ENCODE measurements at regions not wholly inside any gene's neighbourhood (a gene's known extent, or its start where the extent isn't known, plus 50 kb on each side); places are given as distances from the start of the nearest gene placed in this dataset.

- no peak for TF ChIP-seq CTCF (IDR thresholded peaks at IDR 0.05; ENCODE audit: borderline replicate concordance, extremely low read depth, low read length, poor library complexity, severe bottlenecking)
- no peak for TF ChIP-seq EZH2 (IDR thresholded peaks at IDR 0.05; ENCODE audit: borderline replicate concordance, low read depth, low read length, severe bottlenecking)
These were observed 240.3 kb downstream of the LRATD1 start for GRCh38 chr2:14872779-14873325.
